ENCODE measurements at regions not wholly inside any gene's neighbourhood (a gene's known extent, or its start where the extent isn't known, plus 50 kb on each side); places are given as distances from the start of the nearest gene placed in this dataset.

DNA sequence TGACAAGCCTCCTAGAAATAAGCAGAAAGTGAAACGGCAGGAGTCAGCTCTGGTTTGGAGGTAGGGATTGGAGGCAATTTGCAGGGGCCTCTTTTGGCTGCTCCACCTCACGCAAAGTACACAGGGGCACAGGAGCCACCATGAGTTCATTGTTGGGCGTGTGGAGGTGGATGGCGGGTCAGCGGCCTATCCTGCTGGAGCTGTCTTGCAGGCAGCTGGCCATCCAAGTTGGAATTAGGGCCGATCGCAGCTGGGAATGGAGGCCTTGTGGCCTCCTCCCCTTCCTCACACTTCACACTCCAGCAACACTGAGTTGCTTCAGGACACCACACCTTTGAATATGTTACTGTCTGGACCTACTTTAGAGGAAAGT is 171.5 kb downstream of the MYCN start (continued):
- TF ChIP-seq HNF4A (conservative IDR thresholded peaks at IDR 0.05) = no peak
- no peak for TF ChIP-seq YY1 (IDR thresholded peaks at IDR 0.05)

DNA sequence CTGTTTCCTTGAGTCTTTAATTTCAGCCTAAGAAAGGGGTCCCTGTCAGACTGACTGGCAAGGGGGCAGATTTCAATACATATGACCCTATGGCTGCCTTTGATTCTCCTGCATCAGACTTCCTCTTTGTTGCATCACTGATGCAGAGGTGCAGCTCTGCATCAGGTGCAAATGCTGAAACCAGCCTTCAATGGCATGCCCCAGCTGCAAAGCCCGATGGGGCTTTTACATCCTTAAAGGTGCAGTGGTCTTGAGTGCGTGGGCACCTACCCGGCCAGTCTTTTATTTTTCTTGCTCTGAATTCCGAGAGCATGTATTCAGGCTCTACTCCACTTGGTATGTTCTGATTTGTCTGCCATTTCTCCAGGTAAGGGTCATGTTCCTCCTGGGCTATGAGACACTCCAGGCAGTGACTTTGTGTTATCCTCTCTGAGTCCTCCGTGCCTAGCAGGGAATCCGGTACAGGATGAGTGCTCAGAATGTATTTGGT is 169.5 kb downstream of the MYCN start:
- peaks cover 0 to under 1% (median 0%) of the 10 kb centered on the region in 4 donors for H3K4me1 ChIP-seq (ENCODE audit: control insufficient read depth in 4 of 4, insufficient read depth in 4 of 4, low read length in 3 of 4)
- no peak overlapping the region for H3K27ac ChIP-seq (ENCODE audit: low read depth in 1 of 2, low read length in 2 of 2)
- H3K9ac ChIP-seq (ENCODE audit: low read depth in 1 of 2, low read length in 2 of 2) = no peak overlapping the region
- TF ChIP-seq, protein P1, sequence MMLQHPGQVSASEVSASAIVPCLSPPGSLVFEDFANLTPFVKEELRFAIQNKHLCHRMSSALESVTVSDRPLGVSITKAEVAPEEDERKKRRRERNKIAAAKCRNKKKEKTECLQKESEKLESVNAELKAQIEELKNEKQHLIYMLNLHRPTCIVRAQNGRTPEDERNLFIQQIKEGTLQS (IDR thresholded peaks at IDR 0.05) = no peak
- TF ChIP-seq, protein P2, sequence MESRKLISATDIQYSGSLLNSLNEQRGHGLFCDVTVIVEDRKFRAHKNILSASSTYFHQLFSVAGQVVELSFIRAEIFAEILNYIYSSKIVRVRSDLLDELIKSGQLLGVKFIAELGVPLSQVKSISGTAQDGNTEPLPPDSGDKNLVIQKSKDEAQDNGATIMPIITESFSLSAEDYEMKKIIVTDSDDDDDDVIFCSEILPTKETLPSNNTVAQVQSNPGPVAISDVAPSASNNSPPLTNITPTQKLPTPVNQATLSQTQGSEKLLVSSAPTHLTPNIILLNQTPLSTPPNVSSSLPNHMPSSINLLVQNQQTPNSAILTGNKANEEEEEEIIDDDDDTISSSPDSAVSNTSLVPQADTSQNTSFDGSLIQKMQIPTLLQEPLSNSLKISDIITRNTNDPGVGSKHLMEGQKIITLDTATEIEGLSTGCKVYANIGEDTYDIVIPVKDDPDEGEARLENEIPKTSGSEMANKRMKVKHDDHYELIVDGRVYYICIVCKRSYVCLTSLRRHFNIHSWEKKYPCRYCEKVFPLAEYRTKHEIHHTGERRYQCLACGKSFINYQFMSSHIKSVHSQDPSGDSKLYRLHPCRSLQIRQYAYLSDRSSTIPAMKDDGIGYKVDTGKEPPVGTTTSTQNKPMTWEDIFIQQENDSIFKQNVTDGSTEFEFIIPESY (IDR thresholded peaks at IDR 0.05) = no peak
- TF ChIP-seq FOXA1 (IDR thresholded peaks at IDR 0.05) = no peak
- TF ChIP-seq HNF4G (IDR thresholded peaks at IDR 0.05) = no peak
- no peak for TF ChIP-seq GABPA (IDR thresholded peaks at IDR 0.05 in 1 of 2, conservative IDR thresholded peaks at IDR 0.05 in 1 of 2)
- no peak for TF ChIP-seq NR2F2 (IDR thresholded peaks at IDR 0.05)
- no peak for TF ChIP-seq RXRA (IDR thresholded peaks at IDR 0.05)
- 88% methylated on average over 6 of the region's 6 CpGs for WGBS
- no peaks in the 10 kb centered on the region for H3K9me3 ChIP-seq (ENCODE audit: control insufficient read depth in 4 of 4, low read length in 3 of 4)
- no peak overlapping the region for H3K4me3 ChIP-seq (ENCODE audit: low read depth in 1 of 3, low read length in 3 of 3)
- DNase-seq (ENCODE audit: low spot score) = no peak
- no peaks in the 10 kb centered on the region for H3K27me3 ChIP-seq (ENCODE audit: control insufficient read depth in 4 of 4, insufficient read depth in 4 of 4, low read length in 3 of 4)
- H3K36me3 ChIP-seq (ENCODE audit: control insufficient read depth in 4 of 4, insufficient read depth in 3 of 4, low read depth in 1 of 4, low read length in 3 of 4) = no peaks in the 10 kb centered on the region

DNA sequence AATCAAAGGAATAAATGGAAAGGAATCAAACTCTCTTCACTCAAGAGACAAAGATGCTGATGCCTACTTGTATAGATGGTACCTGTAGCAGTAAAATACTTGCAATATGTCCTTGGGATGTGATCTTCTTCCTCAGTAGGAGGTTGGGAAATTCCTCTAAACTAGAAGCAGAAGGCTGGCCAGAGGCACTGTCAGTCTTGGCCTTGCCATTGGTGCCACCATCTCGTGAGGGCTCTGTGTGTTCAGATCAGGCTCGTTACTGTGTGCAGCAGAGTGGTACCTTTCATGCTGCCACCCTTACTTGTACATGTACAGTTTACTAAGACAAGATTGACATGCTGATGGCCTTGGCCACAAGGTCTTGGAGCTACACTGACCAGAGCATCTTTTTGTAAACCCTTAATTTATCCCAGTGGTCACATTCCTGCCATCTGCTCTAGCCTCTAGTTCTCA is 169.0 kb downstream of the MYCN start:
- H3K36me3 ChIP-seq (ENCODE audit: control insufficient read depth in 4 of 4, insufficient read depth in 3 of 4, low read depth in 1 of 4, low read length in 3 of 4) = no peaks in the 10 kb centered on the region
- no peak overlapping the region for H3K9ac ChIP-seq (ENCODE audit: low read depth in 1 of 2, low read length in 2 of 2)
- TF ChIP-seq JUND (IDR thresholded peaks at IDR 0.05) (no peak), NR2F2 (IDR thresholded peaks at IDR 0.05) (no peak), HNF4A (conservative IDR thresholded peaks at IDR 0.05) (no peak), FOXA2 (IDR thresholded peaks at IDR 0.05) (no peak), GABPA (IDR thresholded peaks at IDR 0.05 in 1 of 2, conservative IDR thresholded peaks at IDR 0.05 in 1 of 2) (no peak), HNF4G (IDR thresholded peaks at IDR 0.05) (no peak), FOXA1 (IDR thresholded peaks at IDR 0.05) (no peak), YY1 (IDR thresholded peaks at IDR 0.05) (no peak), RAD21 (IDR thresholded peaks at IDR 0.05) (no peak), EGR1 (IDR thresholded peaks at IDR 0.05; ENCODE audit: low read depth in 2 of 2) (no peak), RXRA (IDR thresholded peaks at IDR 0.05) (no peak), TAF1 (conservative IDR thresholded peaks at IDR 0.05) (no peak)
- TF ChIP-seq, protein P3, sequence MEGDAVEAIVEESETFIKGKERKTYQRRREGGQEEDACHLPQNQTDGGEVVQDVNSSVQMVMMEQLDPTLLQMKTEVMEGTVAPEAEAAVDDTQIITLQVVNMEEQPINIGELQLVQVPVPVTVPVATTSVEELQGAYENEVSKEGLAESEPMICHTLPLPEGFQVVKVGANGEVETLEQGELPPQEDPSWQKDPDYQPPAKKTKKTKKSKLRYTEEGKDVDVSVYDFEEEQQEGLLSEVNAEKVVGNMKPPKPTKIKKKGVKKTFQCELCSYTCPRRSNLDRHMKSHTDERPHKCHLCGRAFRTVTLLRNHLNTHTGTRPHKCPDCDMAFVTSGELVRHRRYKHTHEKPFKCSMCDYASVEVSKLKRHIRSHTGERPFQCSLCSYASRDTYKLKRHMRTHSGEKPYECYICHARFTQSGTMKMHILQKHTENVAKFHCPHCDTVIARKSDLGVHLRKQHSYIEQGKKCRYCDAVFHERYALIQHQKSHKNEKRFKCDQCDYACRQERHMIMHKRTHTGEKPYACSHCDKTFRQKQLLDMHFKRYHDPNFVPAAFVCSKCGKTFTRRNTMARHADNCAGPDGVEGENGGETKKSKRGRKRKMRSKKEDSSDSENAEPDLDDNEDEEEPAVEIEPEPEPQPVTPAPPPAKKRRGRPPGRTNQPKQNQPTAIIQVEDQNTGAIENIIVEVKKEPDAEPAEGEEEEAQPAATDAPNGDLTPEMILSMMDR (IDR thresholded peaks at IDR 0.05; ENCODE audit: low read depth, low read length, missing input control) = no peak
- TF ChIP-seq, protein P4, sequence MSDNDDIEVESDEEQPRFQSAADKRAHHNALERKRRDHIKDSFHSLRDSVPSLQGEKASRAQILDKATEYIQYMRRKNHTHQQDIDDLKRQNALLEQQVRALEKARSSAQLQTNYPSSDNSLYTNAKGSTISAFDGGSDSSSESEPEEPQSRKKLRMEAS (IDR thresholded peaks at IDR 0.05) = no peak
- TF ChIP-seq, protein P2 (IDR thresholded peaks at IDR 0.05) = no peak
- TF ChIP-seq, protein P1 (IDR thresholded peaks at IDR 0.05) = no peak
- no peaks in the 10 kb centered on the region for H3K27me3 ChIP-seq (ENCODE audit: control insufficient read depth in 4 of 4, insufficient read depth in 4 of 4, low read length in 3 of 4)
- H3K27ac ChIP-seq (ENCODE audit: low read depth in 1 of 2, low read length in 2 of 2) = no peak overlapping the region
- WGBS = 94% methylated on average over 2 of the region's 2 CpGs
- no peaks in the 10 kb centered on the region for H3K9me3 ChIP-seq (ENCODE audit: control insufficient read depth in 4 of 4, low read length in 3 of 4)
- DNase-seq (ENCODE audit: low spot score) = no peak
- H3K4me1 ChIP-seq (ENCODE audit: control insufficient read depth in 4 of 4, insufficient read depth in 4 of 4, low read length in 3 of 4) = peaks cover 0 to 4% (median 0%) of the 10 kb centered on the region in 4 donors
- H3K4me3 ChIP-seq (ENCODE audit: low read depth in 1 of 3, low read length in 3 of 3) = no peak overlapping the region
